Caki2 (cell line): ENCODE measurements at regions not wholly inside any gene's neighbourhood (a gene's known extent, or its start where the extent isn't known, plus 50 kb on each side); places are given as distances from the start of the nearest gene placed in this dataset.
"Not testable (repeated sequence)": the region's sequence is repeated elsewhere in the genome, so short reads cannot be mapped to it uniquely, and the experiment has no call there.

Experiments used
- DNase-seq: peaks from one replicate; pipeline ENCODE4 v3.0.0-alpha.2; 2015; ENCODE audit warnings: low read depth
- in situ Hi-C: cut with HindIII; loops from 2 replicates; pipeline ENCODE4 v1.10.0; 2016; ENCODE audit warnings: low sequenced_read_pairs, low pct_unique_long_range_greater_than_20kb, mixed read lengths

- no peak for DNase-seq
- in situ Hi-C loops: no loop called here
Observed at GRCh38 chr14:105581551-105582341, 55.4 kb downstream of the TMEM121 start.

DNA sequence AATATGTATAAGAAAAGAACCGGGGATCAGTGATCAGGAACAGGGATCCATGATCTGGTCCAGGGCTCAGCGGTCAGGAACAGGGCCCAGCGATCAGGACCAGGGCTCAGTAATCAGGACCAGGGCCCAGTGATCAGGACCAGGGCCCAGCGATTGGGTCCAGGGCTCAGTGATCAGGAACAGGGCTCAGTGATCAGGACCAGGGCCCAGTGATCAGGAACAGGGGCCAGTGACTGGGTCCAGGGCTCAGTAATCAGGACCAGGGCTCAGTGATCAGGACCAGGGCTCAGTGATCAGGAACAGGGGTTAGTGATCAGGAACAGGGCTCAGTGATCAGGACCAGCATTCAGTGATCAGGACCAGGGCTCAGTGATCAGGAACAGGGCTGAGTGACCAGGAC is 56.3 kb downstream of the TMEM121 start:
- in situ Hi-C loops: no loop called here
- no peak for DNase-seq

DNA sequence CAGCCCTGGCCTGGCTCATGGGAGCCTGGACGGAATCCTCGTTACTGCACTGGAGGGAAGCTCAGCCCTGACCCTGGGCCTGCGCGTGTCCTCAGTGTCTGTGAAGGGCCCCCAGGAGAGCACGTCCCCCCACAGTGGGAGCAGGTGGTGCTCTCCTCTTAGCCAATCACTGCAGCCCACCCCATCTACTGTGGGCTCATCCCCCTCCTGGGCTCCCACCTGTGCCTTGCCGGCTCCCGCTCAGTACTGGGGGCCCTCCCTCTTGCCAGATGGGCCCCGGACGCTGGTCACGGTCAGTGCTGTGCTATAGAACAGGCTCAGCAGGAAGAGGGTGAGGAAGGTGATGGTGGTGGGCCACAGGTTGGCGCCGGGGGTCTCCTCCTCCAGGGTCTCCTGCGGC is 57.5 kb downstream of the TMEM121 start:
- in situ Hi-C loops, DNase-seq: not testable (repeated sequence)

DNA sequence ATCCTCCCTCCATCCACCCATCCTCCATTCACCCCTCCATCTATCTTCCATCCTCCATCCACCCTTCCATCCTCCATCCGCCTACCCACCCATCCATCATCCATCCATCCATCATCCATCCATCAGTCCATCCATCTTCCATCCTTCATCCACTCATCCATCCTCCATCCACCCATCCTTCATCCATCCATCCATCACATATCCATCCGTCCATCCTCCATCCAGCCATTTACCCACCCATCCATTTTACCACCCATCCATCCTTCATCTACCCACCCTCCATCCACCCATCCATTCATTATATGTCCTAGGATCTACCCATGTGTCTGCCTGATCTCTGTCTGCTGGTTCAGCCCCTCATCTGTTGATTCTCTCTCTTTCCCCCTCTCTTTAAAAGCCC is 58.9 kb downstream of the TMEM121 start:
- in situ Hi-C loops, DNase-seq: not testable (repeated sequence)

DNA sequence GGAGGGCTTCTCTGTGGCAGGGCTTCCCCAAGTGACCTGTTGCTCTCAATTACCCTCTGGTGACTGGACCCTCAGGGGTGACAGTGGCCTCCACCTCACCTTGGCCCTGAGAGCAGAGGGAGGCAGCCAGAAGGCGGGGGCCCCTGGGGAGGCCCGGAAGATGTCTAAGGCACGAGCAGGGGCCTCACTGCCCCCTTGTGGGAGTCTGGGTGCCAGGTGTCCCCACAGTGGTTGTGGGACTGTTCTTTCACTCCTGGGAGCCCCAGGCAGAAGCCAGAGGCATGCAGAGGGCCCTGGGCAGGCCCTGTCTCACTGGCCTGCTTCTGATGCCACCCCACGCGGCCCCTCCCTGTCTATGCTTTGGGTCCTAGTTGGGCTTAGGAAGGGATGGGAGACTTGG is 59.3 kb downstream of the TMEM121 start:
- DNase-seq, in situ Hi-C loops: not testable (repeated sequence)

- in situ Hi-C loops, DNase-seq: not testable (repeated sequence)
Observed at GRCh38 chr14:105586144-105586872, 59.9 kb downstream of the TMEM121 start.

GRCh38 chr14:105587034-105587433 is 60.7 kb downstream of the TMEM121 start:
- in situ Hi-C loops, DNase-seq: not testable (repeated sequence)

- DNase-seq, in situ Hi-C loops: not testable (repeated sequence)
Observed at GRCh38 chr14:105587482-105588235, 61.3 kb downstream of the TMEM121 start.

- DNase-seq: no peak
- in situ Hi-C loops: no loop called here
Observed at GRCh38 chr14:105588236-105588860, 62.0 kb downstream of the TMEM121 start.

DNA sequence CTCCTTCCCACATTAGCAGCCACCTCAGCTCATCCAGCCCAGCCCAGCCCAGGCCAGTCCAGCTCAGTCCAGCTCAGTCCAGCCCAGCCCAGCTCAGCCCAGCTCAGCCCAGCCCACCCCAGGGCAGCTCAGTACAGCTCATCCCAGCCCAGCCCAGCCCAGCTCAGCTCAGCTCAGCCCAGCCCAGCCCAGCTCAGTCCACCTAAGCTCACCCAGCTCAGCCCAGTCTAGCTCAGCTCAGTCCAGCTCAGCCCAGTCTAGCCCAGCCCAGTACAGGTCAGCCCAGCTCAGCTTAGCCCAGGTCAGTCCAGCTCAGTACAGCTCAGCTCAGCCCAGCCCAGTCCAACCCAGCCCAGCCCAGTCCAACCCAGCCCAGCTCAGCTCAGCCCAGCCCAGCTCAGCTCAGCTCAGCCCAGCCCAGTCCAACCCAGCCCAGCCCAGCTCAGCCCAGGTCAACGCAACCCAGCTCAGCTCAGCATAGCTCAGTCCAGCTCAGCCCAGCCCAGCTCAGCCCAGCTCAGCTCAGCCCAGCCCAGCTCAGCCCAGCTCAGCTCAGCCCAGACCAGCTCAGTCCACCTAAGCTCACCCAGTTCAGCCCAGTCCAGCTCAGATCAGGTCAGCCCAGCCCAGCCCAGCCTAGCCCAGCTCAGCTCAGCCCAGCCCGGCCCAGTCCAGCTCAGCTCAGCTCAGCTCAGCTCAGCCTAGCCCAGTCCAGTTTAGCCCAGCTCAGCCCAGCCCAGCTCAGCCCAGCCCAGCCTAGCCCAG is 63.0 kb downstream of the TMEM121 start:
- no peak for DNase-seq
- in situ Hi-C loops: no loop called here

GRCh38 chr14:105589926-105590185 is 63.5 kb downstream of the TMEM121 start:
- DNase-seq, in situ Hi-C loops: not testable (repeated sequence)

DNA sequence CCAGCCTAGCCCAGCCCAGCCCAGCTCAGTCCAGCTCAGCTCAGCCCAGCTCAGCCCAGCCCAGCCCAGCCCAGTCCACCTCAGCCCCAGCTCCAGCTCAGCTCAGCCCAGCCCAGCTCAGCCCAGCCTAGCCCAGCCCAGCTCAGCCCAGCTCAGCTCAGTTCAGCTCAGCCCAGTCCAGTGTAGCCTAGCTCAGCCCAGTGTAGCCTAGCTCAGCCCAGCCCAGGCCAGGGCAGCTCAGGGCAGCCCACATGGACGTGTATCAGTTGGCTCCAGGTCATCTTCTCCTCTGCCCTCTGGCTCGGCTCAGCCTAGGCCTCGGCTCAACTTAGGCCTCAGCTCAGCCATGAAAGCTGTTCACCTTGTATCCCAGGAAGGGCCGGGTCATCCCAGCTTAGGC is 64.7 kb downstream of the TMEM121 start:
- DNase-seq: no peak
- in situ Hi-C loops: no loop called here

GRCh38 chr14:105591792-105592341 is 65.5 kb downstream of the TMEM121 start:
- DNase-seq, in situ Hi-C loops: not testable (repeated sequence)

GRCh38 chr14:105592646-105593045 is 66.3 kb downstream of the TMEM121 start:
- in situ Hi-C loops, DNase-seq: not testable (repeated sequence)

DNA sequence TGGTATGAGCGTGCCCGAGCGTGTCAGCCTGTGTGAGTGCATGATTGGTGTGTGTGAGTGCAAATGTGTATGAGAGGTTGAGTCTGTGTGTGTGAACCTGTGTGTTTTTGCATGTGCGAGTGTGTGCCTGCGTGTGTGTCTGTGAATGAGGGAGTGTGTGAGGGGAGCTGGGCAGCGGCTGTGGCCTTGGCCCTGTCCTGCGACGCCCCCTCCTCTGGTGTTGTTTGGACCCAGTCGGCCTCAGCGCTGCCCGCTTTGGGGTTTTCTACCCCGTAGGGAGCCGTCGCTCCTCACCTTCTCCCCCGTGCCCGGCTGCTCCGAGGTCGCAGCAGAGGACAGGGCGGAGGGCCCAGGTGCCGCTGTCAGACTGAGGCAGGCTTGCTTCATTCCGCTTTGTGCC is 69.0 kb downstream of the TMEM121 start:
- DNase-seq, in situ Hi-C loops: not testable (repeated sequence)

- DNase-seq, in situ Hi-C loops: not testable (repeated sequence)
Observed at GRCh38 chr14:105596374-105596773, 70.0 kb downstream of the TMEM121 start.

DNA sequence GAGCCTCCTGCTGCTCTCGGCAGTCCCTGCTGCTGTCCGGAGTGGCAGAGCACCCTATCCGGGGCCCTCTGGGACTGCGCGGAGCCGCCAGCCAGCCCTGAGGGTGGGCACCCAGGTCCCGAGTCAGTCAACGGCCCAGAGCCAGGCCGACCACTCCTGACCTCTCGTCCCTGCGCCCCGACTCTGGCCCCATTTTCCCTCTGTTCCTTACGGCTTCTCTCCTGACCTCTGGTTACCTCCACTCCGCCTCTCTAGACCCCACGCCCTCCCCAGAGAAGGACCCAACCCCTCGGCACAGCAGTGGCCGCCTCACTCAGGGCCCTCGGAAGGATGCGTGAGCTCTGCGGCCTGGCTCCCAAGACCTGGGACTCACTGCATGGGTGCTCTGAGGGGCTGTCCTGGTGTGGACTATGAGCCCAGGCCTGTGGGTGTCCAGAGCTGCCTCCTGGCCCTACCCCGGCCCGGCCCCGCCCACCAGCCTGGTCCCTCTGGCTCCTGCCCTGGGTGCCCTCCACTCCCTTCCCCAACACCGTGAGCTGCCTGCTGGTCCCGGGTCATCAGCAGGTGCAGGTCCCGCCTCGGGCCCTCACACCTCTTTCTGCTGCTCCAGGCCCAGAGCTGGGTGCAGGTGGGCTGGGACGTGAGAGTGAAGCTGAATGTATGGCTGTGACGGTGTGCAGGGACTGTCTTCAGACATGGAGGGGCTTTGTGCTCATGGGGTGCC is 71.8 kb downstream of the TMEM121 start:
- DNase-seq, in situ Hi-C loops: not testable (repeated sequence)
